Endothelial cell of umbilical vein (primary cell): ENCODE measurements at regions not wholly inside any gene's neighbourhood (a gene's known extent, or its start where the extent isn't known, plus 50 kb on each side); places are given as distances from the start of the nearest gene placed in this dataset.
"Not testable (repeated sequence)": the region's sequence is repeated elsewhere in the genome, so short reads cannot be mapped to it uniquely, and the experiment has no call there.

Experiments used
- CTCF ChIP-seq, 2 donors: IDR thresholded peaks; 1 replicate in 1 of 2; 2 replicates in 1 of 2; pipeline ENCODE4 v1.5.1; 2011; ENCODE audit warnings: low read length in 2 of 2, mild to moderate bottlenecking in 2 of 2, moderate library complexity in 2 of 2, control low read depth in 1 of 2, inconsistent platforms in 1 of 2, low read depth in 1 of 2; ENCODE audit not compliant: insufficient read depth in 1 of 2; ENCODE audit errors: extremely low read depth in 1 of 2
- TF ChIP-seq, protein P1 (sequence below): IDR thresholded peaks from 2 replicates; pipeline ENCODE4 v1.6.1; 2011; ENCODE audit not compliant: insufficient read depth, insufficient read length

- TF ChIP-seq CTCF (IDR thresholded peaks at IDR 0.05; ENCODE audit: extremely low read depth in 1 of 2, insufficient read depth in 1 of 2, low read depth in 1 of 2, low read length in 2 of 2) = not testable (repeated sequence)
- TF ChIP-seq, protein P1, sequence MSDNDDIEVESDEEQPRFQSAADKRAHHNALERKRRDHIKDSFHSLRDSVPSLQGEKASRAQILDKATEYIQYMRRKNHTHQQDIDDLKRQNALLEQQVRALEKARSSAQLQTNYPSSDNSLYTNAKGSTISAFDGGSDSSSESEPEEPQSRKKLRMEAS = not testable (repeated sequence)
Measured at GRCh38 chr5:152606050-152606449, 201.0 kb upstream of the NMUR2 start.
